ENCODE measurements at regions not wholly inside any gene's neighbourhood (a gene's known extent, or its start where the extent isn't known, plus 50 kb on each side); places are given as distances from the start of the nearest gene placed in this dataset.

GRCh38 chr1:95548211-95548610 lies 314.2 kb downstream of the RWDD3 start:
- WGBS (ENCODE audit: insufficient coverage, low coverage, missing lambda C conversion rate), result 0% methylated on average over 1 of the region's 1 CpG
- BruUV-seq (replicated peaks), result no TSS peak
- ChIA-PET POLR2A (no interaction called here), CTCF (ENCODE audit: low intra/inter-chr PET ratio) (no interaction called here)
- Histone ChIP-seq H3K36me3 (ENCODE audit: control insufficient read depth, insufficient read depth, low read length) (no peaks in the 10 kb centered on the region), H3K4me1 (replicated peaks in 1 of 2; ENCODE audit: control insufficient read depth in 2 of 2, insufficient read depth in 2 of 2, low read length in 2 of 2) (no peaks in the 10 kb centered on the region), H2AFZ (ENCODE audit: low read depth, low read length) (no peak overlapping the region), H3K9ac (ENCODE audit: insufficient read depth in 1 of 2, low read depth in 2 of 2, low read length in 2 of 2) (no peak overlapping the region), H3K27ac (ENCODE audit: extremely low read depth, low read depth, low read length) (no peak overlapping the region), H3K4me2 (ENCODE audit: insufficient read depth, low read length) (no peak overlapping the region), H3K9me3 (replicated peaks; ENCODE audit: control insufficient read depth, insufficient read depth, low read depth, low read length) (no peaks in the 10 kb centered on the region; the same call in 1 of the 2 replicates), H4K20me1 (replicated peaks; ENCODE audit: control insufficient read depth, insufficient read depth, low read length) (no peaks in the 10 kb centered on the region), H3K4me3 (no peak overlapping the region), H3K27me3 (ENCODE audit: control insufficient read depth in 2 of 2, insufficient read depth in 2 of 2, low read length in 2 of 2) (no peaks in the 10 kb centered on the region), H3K9me1 (ENCODE audit: control insufficient read depth, insufficient read depth, low read length) (no peaks in the 10 kb centered on the region), H3K79me2 (ENCODE audit: control insufficient read depth, insufficient read depth, low read length) (no peaks in the 10 kb centered on the region)
- ATAC-seq (no peak), FAIRE-seq (no peak), DNase-seq (ENCODE audit: extremely low read depth in 1 of 4, low spot score in 3 of 4) (no peak)
- TF ChIP-seq DDX20 (tag; IDR thresholded peaks at IDR 0.05; ENCODE audit: low read depth), result no peak
- TF ChIP-seq BDP1 (IDR thresholded peaks at IDR 0.05; ENCODE audit: insufficient read depth, insufficient read length), result no peak
- no peak for TF ChIP-seq RFX5 (IDR thresholded peaks at IDR 0.05; ENCODE audit: low read depth, low read length)
- no peak for TF ChIP-seq PHB2 (IDR thresholded peaks at IDR 0.05; ENCODE audit: low read depth)
- TF ChIP-seq ZNF354B (CRISPR knock-in tag; IDR thresholded peaks at IDR 0.05), result no peak
- TF ChIP-seq RFX1 (IDR thresholded peaks at IDR 0.05), result no peak
- TF ChIP-seq SPI1 (IDR thresholded peaks at IDR 0.05; ENCODE audit: borderline replicate concordance, low read depth, low read length), result no peak
- no peak for TF ChIP-seq PURB (CRISPR knock-in tag; IDR thresholded peaks at IDR 0.05; ENCODE audit: low read depth)
- TF ChIP-seq HDAC2 (IDR thresholded peaks at IDR 0.05), result no peak
- TF ChIP-seq TGIF2 (CRISPR knock-in tag; IDR thresholded peaks at IDR 0.05), result no peak
- TF ChIP-seq EZH2 (IDR thresholded peaks at IDR 0.05; ENCODE audit: borderline replicate concordance, low read depth, low read length), result no peak
- TF ChIP-seq TBL1XR1 (IDR thresholded peaks at IDR 0.05; ENCODE audit: low read length in 2 of 2), result no peak
- no peak for TF ChIP-seq PATZ1 (CRISPR knock-in tag; IDR thresholded peaks at IDR 0.05; ENCODE audit: borderline replicate concordance)
- TF ChIP-seq USF2 (CRISPR knock-in tag; IDR thresholded peaks at IDR 0.05), result no peak
- TF ChIP-seq CBX8 (IDR thresholded peaks at IDR 0.05; ENCODE audit: borderline replicate concordance, extremely low read depth, low read depth, low read length, poor library complexity, severe bottlenecking), result no peak
- TF ChIP-seq ZNF217 (CRISPR knock-in tag; IDR thresholded peaks at IDR 0.05), result no peak
- intact Hi-C loops (cut with micrococcal nuclease), result no loop called here
- in situ Hi-C loops (cut with MboI), result no loop called here
